ENCODE measurements at regions not wholly inside any gene's neighbourhood (a gene's known extent, or its start where the extent isn't known, plus 50 kb on each side); places are given as distances from the start of the nearest gene placed in this dataset.

GRCh38 chr2:61722318-61722717 lies 131.5 kb downstream of the FAM161A start:
- H3K56ac ChIP-seq (replicated peaks; ENCODE audit: insufficient read length, low read depth, low read length) = no peak overlapping the region
- no peaks in the 10 kb centered on the region for H3K36me3 ChIP-seq (ENCODE audit: control insufficient read depth in 2 of 4, insufficient read depth in 4 of 4, low read length in 3 of 4)
- no peak overlapping the region for H2AFZ ChIP-seq (ENCODE audit: low read length)
- H3K18ac ChIP-seq (ENCODE audit: extremely low read depth, low read length) = no peak overlapping the region
- WGBS, 2 experiments (ENCODE audit: extremely low coverage in 1 of 2, insufficient coverage in 1 of 2, insufficient read length in 1 of 2, insufficient replicate concordance in 2 of 2, low coverage in 1 of 2, low lambda C conversion rate in 2 of 2, missing lambda C conversion rate in 1 of 2) = 88% methylated on average over 1 of the region's 1 CpG; no CpG with 5 or more reads in 1 of the 2 experiments
- H3K4me2 ChIP-seq (ENCODE audit: insufficient read depth in 1 of 2, low read depth in 2 of 2, low read length in 2 of 2) = no peak overlapping the region
- no peak overlapping the region for H4K91ac ChIP-seq (replicated peaks; ENCODE audit: insufficient read length, low read length)
- H3K4ac ChIP-seq (replicated peaks; ENCODE audit: insufficient read length, low read depth, low read length) = no peak overlapping the region
- H3K9ac ChIP-seq (replicated peaks in 1 of 4; ENCODE audit: extremely low read depth in 1 of 4, low read depth in 3 of 4, low read length in 3 of 4) = no peak overlapping the region
- H2BK12ac ChIP-seq (ENCODE audit: low read depth, low read length) = no peak overlapping the region
- FAIRE-seq (no peak), DNase-seq (ENCODE audit: low read depth in 1 of 2, low spot score in 2 of 2) (no peak)
- no peaks in the 10 kb centered on the region for H4K20me1 ChIP-seq (replicated peaks in 1 of 2; ENCODE audit: control insufficient read depth in 1 of 2, insufficient read depth in 2 of 2, low read length in 2 of 2)
- H3K27me3 ChIP-seq (replicated peaks in 1 of 4; ENCODE audit: control insufficient read depth in 3 of 4, extremely low read depth in 1 of 4, insufficient read depth in 3 of 4, low read length in 3 of 4) = no peaks in the 10 kb centered on the region
- no peak overlapping the region for H4K8ac ChIP-seq (ENCODE audit: extremely low read depth, insufficient read depth, low read length)
- H2BK120ac ChIP-seq (replicated peaks; ENCODE audit: low read depth, low read length) = no peak overlapping the region
- H2BK15ac ChIP-seq (ENCODE audit: low read length) = no peak overlapping the region
- no peak overlapping the region for H3K23ac ChIP-seq (ENCODE audit: insufficient read length)
- no peak overlapping the region for H3K14ac ChIP-seq (ENCODE audit: insufficient read length)
- no peak overlapping the region for H3K27ac ChIP-seq (ENCODE audit: low read depth, low read length)
- H3K4me3 ChIP-seq (ENCODE audit: extremely low read depth in 1 of 4, insufficient read depth in 2 of 4, low read depth in 3 of 4, low read length in 4 of 4) = no peak overlapping the region
- no peaks in the 10 kb centered on the region for H3K79me2 ChIP-seq (ENCODE audit: control insufficient read depth in 1 of 2, insufficient read depth in 2 of 2, low read length in 2 of 2)
- no peaks in the 10 kb centered on the region for H3K79me1 ChIP-seq (ENCODE audit: low read depth, low read length)
- H4K5ac ChIP-seq (ENCODE audit: insufficient read length, low read depth, low read length) = no peak overlapping the region
- H3K23me2 ChIP-seq (ENCODE audit: low read depth, low read length) = no peaks in the 10 kb centered on the region
- no peak overlapping the region for H2BK5ac ChIP-seq (ENCODE audit: low read depth, low read length)
- peaks cover 0 to 5% of the 10 kb centered on the region in 2 experiments; a peak in 1 of 4 replicates for H3K9me3 ChIP-seq (ENCODE audit: insufficient read depth in 2 of 2, low read depth in 1 of 2, low read length in 1 of 2)
- ChIA-PET CTCF (ENCODE audit: partially characterized antibody) (no interaction called here), POLR2A (ENCODE audit: partially characterized antibody) (no interaction called here)
- no peak overlapping the region for H2BK20ac ChIP-seq (ENCODE audit: low read length)
- no peaks in the 10 kb centered on the region for H3K4me1 ChIP-seq (replicated peaks in 1 of 4; ENCODE audit: control insufficient read depth in 3 of 4, insufficient read depth in 4 of 4, low read length in 3 of 4)
- no peak overlapping the region for H2AK5ac ChIP-seq (ENCODE audit: low read depth, low read length)
- TF ChIP-seq, protein P1, sequence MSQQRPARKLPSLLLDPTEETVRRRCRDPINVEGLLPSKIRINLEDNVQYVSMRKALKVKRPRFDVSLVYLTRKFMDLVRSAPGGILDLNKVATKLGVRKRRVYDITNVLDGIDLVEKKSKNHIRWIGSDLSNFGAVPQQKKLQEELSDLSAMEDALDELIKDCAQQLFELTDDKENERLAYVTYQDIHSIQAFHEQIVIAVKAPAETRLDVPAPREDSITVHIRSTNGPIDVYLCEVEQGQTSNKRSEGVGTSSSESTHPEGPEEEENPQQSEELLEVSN (IDR thresholded peaks at IDR 0.05) = no peak
- TF ChIP-seq SP1 (IDR thresholded peaks at IDR 0.05; ENCODE audit: low read depth, low read length) (no peak), TAF7 (optimal IDR thresholded peaks at IDR 0.05; ENCODE audit: borderline replicate concordance, low read depth, low read length) (no peak), JUND (IDR thresholded peaks at IDR 0.05; ENCODE audit: low read length) (no peak), EGR1 (IDR thresholded peaks at IDR 0.05; ENCODE audit: borderline replicate concordance, low read depth, low read length) (no peak), CEBPB (IDR thresholded peaks at IDR 0.05; ENCODE audit: low read depth, low read length) (no peak), MAFK (IDR thresholded peaks at IDR 0.05; ENCODE audit: low read depth, low read length) (no peak), SIN3A (conservative IDR thresholded peaks at IDR 0.05 in 1 of 2, IDR thresholded peaks at IDR 0.05 in 1 of 2; ENCODE audit: low read depth in 1 of 2, low read length in 2 of 2) (no peak), SIX5 (IDR thresholded peaks at IDR 0.05; ENCODE audit: low read depth, low read length) (no peak), CREB1 (IDR thresholded peaks at IDR 0.05) (no peak), CTCF (IDR thresholded peaks at IDR 0.05; ENCODE audit: control extremely low read depth in 1 of 3, insufficient read depth in 1 of 3, low read depth in 1 of 3, low read length in 3 of 3) (no peak)

All from H1 (cell line).